ENCODE measurements at regions not wholly inside any gene's neighbourhood (a gene's known extent, or its start where the extent isn't known, plus 50 kb on each side); places are given as distances from the start of the nearest gene placed in this dataset.

DNA sequence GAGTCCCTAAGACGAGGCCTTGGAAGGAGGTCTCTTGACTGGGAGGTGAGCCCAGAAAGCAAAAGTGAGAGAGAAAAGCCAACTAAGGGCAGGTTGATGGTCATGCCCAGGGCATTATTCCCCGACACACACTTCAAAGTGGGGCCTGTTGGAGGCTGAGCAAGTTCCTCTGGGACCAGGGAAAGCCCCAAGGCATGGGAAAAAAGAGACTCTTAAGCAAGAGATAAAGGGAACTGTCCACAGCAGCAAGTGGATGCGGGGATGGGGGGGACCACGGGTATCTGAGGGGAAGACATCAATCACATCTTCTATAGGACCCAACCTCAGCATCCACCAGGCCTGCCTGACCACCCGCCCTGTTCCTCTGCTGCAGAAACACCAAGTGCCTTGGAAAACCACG, 119.9 kb upstream of the MAFB start:
- TF ChIP-seq, protein P1, sequence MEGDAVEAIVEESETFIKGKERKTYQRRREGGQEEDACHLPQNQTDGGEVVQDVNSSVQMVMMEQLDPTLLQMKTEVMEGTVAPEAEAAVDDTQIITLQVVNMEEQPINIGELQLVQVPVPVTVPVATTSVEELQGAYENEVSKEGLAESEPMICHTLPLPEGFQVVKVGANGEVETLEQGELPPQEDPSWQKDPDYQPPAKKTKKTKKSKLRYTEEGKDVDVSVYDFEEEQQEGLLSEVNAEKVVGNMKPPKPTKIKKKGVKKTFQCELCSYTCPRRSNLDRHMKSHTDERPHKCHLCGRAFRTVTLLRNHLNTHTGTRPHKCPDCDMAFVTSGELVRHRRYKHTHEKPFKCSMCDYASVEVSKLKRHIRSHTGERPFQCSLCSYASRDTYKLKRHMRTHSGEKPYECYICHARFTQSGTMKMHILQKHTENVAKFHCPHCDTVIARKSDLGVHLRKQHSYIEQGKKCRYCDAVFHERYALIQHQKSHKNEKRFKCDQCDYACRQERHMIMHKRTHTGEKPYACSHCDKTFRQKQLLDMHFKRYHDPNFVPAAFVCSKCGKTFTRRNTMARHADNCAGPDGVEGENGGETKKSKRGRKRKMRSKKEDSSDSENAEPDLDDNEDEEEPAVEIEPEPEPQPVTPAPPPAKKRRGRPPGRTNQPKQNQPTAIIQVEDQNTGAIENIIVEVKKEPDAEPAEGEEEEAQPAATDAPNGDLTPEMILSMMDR (IDR thresholded peaks at IDR 0.05) = no peak
- no peak for TF ChIP-seq POLR2A (IDR thresholded peaks at IDR 0.05)
